Activated T-cell treated with anti-CD3 and anti-CD28 coated beads for 1 hour (primary cell): ENCODE measurements at regions not wholly inside any gene's neighbourhood (a gene's known extent, or its start where the extent isn't known, plus 50 kb on each side); places are given as distances from the start of the nearest gene placed in this dataset.
"Not testable (repeated sequence)": the region's sequence is repeated elsewhere in the genome, so short reads cannot be mapped to it uniquely, and the experiment has no call there.

ENCODE experiments used
- DNase-seq: peaks from one replicate; pipeline ENCODE4 v3.0.0-alpha.2; 2020; ENCODE audit warnings: low read depth

DNA sequence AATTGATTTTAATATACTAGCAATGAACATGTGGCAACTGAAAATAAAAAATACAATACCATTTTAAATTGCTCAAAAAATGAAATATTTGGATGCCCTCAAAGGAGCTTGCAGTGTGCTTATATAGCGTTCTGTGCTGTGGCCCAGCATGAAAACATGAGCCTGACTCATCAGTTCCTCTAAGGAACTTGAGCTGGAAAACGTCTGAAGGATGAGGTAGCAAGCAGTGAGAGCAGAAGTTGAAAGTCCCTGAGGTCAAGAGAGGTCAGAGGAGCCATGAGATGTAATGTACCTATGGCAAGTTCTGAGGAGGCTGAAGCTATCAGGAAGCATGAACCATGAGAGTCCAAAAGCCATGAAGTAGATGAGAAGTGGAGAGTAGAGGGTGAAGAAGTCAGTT lies 59.7 kb downstream of the HMGB3 start:
- no peak for DNase-seq

DNA sequence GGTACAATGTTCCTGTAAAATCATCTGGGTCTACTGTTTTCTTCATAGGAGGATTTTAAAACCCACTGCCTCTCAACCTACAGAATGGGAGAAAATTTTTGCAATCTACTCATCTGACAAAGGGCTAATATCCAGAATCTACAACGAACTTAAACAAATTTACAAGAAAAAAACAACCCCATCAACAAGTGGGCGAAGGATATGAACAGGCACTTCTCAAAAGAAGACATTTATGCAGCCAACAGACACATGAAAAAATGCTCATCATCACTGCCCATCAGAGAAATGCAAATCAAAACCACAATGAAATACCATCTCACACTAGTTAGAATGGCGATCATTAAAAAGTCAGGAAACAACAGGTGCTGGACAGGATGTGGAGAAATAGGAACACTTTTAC lies 83.2 kb downstream of the HMGB3 start:
- DNase-seq, result not testable (repeated sequence)

DNA sequence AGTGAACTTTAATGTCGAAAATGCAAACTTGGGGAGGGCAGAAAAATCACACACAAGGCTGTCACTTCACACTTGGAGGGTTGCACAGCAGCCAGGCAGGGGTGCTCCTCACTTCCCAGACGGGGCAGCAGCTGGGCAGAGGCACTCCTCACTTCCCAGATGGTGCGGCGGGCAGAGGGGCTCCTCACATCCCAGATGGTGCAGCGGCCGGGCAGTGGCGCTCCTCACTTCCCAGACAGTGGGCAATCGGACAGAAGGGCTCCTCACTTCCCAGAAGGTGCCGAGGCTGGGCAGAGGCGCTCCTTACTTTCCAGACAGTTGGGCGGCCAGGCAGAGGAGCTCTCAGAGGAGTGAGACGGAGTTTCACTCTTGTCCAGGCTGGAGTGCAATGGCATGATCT lies 90.6 kb downstream of the HMGB3 start:
- DNase-seq, result no peak

DNA sequence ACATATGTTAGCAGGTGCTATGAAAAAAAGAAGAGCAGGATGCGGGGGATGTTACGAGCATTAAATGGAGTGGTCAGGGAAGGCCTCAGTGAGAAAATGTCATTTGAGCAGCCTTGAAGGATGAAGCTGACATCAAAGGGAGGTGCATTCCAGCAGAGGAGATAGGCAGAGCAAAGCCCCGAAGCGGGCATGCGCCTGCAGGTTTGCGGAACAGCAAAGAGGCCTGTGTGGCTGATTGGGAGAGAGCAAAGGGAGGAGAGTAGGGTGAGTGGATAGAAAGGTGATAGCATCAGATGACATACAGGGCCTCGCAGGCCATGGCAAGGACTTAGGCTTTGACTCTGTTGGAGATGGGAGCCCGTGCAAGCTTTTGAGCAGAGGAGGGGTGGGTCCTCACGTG lies 95.4 kb upstream of the GPR50 start:
- DNase-seq, result no peak

DNA sequence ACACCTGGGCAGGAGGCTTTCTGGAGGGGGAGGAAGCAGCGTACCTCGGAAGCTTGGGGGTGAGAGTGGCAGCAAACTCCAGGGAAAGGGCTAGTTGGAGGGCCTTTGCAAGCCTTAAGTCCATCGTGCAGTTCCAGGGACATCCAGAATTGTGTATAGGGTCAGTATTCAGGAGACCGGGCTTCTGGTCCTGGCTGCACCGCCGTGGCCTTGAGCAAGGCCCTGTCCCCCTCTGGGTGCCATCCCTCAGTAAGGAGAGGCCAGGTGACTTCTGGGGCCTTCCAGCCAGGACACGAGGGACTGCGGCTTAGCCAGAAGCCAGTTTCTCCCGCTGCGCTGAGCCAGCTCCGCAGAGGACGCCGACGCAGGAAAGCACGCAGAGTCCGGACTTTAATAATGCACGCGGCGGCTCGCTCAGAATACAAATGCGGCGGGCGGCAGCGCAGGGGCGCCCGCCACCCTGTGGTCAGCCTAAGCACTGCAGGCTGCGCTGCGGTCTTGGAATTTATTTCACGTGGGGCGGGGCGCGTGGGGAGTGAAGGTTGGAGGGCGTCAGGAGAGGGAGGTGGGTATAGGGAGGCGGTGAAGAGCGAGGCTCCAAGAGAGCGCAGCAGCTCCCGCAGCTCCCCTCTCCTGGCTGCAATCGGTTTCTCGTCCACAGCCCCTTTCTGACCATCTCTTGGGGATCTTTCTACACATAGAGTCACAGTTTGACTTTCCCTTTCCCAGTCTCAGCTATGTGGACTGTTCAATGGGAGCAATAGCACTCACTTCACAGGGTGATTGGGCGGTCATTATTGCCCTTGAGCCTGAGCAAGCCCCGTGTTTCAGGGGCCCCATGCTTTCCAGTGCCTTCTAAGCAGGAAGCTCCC lies 94.1 kb upstream of the GPR50 start:
- peak; percentile 30 for DNase-seq

DNA sequence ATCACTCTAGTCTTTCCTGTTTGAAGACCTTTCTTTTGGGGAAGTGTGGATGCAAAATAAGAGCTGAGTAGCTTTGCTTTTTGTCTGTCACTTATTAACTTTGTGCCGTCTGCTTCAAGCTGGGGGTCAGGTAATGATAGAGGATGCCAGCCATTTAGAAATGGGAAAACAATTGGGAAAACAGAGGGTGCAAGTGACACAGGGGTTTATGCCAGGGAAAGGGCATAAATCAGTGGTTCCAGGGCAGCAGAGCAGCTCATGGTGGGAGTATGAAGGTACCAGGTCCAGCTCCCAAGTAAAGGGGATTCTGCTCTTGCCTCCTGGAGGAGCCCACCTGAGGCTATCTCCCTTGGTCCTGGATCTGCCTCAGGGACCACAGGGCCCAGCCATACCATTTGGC lies 91.9 kb upstream of the GPR50 start:
- DNase-seq, result no peak

DNA sequence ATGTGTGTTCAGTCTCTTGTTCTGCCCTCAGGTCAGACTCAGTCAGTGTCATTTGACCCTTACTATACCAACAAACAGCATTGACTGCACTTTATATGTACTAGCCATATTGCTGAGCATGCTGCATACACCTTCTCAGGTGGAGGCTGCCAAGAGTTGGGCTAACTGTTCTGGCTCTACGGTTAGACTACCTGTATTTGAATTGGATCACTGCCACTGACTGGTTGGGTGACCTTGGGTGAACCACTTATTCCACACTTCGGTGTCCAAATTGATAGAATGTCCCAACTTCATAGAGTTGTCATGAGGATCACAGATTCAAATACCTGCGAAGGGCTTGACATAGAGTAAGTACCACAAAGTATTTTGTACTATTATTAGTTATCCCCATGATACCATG lies 91.2 kb upstream of the GPR50 start:
- DNase-seq, result no peak

DNA sequence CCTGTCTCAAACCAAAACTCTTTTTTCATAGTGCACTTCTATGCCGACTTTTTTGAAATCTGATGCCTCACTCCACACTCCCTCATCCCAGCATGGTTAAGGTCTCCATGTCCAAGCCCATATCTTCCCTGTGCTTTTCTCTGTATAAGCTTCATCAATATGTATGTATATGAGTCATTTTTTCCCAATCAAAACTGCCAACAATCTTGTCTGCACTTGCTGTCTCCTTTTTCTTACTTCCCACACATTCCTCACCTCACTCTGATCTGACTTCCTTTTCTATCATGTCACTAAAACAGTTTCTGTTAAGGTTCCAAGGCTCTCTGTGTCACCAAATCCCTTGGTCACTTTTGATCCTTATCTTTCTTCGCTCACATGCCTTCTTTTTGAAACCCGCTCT lies 88.2 kb upstream of the GPR50 start:
- no peak for DNase-seq

DNA sequence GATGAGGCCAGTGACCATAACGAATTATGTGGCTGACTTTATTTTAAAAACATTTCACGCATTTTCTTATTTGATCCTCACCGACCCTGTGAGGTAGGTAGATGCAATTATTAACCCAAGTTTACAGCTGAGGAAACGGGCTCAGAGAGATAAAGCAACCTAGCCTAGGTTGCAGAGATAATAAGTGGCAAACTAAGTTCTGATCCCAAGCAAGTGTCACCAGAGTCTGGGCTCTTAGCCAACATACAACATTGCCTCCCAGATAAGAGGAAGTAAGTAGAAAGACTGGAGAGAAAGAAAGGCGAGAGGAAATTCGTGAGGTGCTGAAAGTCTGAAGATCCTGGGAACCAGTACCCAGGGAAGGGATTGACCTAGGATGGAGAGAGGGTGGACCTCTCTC lies 77.4 kb upstream of the GPR50 start:
- DNase-seq, result no peak

DNA sequence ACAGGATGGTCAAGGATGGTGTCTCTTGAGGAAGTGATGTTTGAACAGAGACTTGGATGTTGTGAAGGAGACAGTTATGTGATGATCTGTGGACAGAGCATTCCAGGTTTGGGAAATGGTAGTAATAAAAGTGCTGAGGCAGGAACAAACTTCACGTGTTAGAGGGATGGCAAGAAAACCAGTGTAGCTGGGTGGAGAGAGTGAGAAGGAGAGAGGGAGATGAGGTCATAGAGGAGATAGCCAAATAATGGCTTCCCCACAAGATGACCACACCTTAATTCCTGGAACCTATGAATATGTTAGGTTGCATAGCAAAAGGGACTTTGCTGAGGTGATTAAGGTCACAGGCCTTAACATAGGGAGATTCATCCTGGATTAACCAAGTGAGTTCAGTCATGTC lies 75.6 kb upstream of the GPR50 start:
- DNase-seq, result no peak

DNA sequence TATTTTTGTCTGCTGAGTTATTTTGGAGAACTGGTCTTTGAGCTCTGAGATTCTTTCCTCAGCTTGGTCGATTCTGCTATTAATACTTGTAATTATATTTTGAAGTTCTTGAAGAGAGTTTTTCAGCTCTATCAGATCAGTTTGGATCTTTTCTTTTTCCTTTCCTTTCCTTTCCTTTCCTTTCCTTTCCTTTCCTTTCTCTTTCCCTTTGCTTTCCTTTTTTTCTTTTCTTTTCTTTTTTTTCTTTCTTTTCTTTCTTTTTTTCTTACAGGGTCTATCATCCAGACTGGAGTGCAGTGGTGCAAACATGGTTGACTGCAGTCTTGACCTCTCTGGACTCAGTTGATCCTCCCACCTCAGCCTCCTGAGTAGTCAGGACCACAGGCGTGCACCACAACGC lies 63.2 kb upstream of the GPR50 start:
- DNase-seq, result not testable (repeated sequence)
